ENCODE measurements at regions not wholly inside any gene's neighbourhood (a gene's known extent, or its start where the extent isn't known, plus 50 kb on each side); places are given as distances from the start of the nearest gene placed in this dataset.
A peak's percentile ranks its signal among the peaks of the same experiment; 100 is the strongest.

- no peak for DNase-seq
Observed at GRCh38 chr16:85415196-85416090, 197.7 kb upstream of the GSE1 start.

GRCh38 chr16:85416228-85417109 lies 196.7 kb upstream of the GSE1 start:
- peak; percentile 77 to 84 for DNase-seq

- DNase-seq = no peak
Observed at GRCh38 chr16:85417156-85417860, 195.8 kb upstream of the GSE1 start.

GRCh38 chr16:85418978-85419491 lies 194.1 kb upstream of the GSE1 start:
- no peak for DNase-seq

- DNase-seq = no peak
Observed at GRCh38 chr16:85419503-85420408, 193.4 kb upstream of the GSE1 start.

- peak; percentile 37 to 57 for DNase-seq
Observed at GRCh38 chr16:85420501-85421337, 192.4 kb upstream of the GSE1 start.

- DNase-seq = no peak
Observed at GRCh38 chr16:85421338-85422195, 191.6 kb upstream of the GSE1 start.

GRCh38 chr16:85422196-85422631 lies 190.9 kb upstream of the GSE1 start:
- no peak for DNase-seq

GRCh38 chr16:85422632-85423550 lies 190.2 kb upstream of the GSE1 start:
- no peak for DNase-seq

GRCh38 chr16:85423631-85424030 lies 189.5 kb upstream of the GSE1 start:
- DNase-seq = no peak

- DNase-seq = no peak
Observed at GRCh38 chr16:85424260-85425073, 188.7 kb upstream of the GSE1 start.

GRCh38 chr16:85425074-85425662 lies 188.0 kb upstream of the GSE1 start:
- no peak for DNase-seq

- no peak for DNase-seq
Observed at GRCh38 chr16:85426806-85427205, 186.3 kb upstream of the GSE1 start.

GRCh38 chr16:85428168-85428898 lies 184.8 kb upstream of the GSE1 start:
- peak; percentile 13 to 28 for DNase-seq

- DNase-seq = no peak
Observed at GRCh38 chr16:85428899-85429775, 184.0 kb upstream of the GSE1 start.
